ENCODE measurements at regions not wholly inside any gene's neighbourhood (a gene's known extent, or its start where the extent isn't known, plus 50 kb on each side); places are given as distances from the start of the nearest gene placed in this dataset.

DNA sequence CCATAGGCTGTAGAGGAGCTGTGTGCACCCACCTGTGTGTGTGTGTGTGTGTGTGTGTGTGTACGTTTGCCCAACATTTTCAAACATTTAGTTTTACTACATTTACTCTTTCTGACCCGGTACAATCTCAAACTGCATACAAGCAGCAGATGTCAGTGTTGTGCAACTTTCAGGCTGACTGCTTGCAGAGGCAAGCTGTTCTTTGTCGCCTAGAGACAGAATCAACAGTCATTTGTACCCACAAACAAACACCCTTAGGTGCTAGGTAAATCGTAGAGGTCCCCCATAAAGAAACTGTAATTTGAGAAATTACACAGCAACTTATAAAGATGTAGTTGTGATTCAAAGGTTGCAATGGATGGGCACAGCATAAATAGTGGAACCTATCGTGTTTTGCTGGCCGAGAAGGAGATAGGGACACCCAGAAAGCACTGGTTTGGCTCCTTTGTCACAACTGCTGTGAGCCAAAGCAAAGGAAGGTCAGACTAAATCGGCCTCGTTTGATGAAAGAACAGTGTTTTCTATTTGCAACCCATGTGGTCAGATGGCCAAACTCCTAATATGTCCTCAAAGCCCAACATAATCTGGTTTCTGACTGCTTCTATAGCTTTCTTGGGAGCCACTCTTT lies 478.4 kb downstream of the TOX3 start (continued):
- TF ChIP-seq, protein P1, sequence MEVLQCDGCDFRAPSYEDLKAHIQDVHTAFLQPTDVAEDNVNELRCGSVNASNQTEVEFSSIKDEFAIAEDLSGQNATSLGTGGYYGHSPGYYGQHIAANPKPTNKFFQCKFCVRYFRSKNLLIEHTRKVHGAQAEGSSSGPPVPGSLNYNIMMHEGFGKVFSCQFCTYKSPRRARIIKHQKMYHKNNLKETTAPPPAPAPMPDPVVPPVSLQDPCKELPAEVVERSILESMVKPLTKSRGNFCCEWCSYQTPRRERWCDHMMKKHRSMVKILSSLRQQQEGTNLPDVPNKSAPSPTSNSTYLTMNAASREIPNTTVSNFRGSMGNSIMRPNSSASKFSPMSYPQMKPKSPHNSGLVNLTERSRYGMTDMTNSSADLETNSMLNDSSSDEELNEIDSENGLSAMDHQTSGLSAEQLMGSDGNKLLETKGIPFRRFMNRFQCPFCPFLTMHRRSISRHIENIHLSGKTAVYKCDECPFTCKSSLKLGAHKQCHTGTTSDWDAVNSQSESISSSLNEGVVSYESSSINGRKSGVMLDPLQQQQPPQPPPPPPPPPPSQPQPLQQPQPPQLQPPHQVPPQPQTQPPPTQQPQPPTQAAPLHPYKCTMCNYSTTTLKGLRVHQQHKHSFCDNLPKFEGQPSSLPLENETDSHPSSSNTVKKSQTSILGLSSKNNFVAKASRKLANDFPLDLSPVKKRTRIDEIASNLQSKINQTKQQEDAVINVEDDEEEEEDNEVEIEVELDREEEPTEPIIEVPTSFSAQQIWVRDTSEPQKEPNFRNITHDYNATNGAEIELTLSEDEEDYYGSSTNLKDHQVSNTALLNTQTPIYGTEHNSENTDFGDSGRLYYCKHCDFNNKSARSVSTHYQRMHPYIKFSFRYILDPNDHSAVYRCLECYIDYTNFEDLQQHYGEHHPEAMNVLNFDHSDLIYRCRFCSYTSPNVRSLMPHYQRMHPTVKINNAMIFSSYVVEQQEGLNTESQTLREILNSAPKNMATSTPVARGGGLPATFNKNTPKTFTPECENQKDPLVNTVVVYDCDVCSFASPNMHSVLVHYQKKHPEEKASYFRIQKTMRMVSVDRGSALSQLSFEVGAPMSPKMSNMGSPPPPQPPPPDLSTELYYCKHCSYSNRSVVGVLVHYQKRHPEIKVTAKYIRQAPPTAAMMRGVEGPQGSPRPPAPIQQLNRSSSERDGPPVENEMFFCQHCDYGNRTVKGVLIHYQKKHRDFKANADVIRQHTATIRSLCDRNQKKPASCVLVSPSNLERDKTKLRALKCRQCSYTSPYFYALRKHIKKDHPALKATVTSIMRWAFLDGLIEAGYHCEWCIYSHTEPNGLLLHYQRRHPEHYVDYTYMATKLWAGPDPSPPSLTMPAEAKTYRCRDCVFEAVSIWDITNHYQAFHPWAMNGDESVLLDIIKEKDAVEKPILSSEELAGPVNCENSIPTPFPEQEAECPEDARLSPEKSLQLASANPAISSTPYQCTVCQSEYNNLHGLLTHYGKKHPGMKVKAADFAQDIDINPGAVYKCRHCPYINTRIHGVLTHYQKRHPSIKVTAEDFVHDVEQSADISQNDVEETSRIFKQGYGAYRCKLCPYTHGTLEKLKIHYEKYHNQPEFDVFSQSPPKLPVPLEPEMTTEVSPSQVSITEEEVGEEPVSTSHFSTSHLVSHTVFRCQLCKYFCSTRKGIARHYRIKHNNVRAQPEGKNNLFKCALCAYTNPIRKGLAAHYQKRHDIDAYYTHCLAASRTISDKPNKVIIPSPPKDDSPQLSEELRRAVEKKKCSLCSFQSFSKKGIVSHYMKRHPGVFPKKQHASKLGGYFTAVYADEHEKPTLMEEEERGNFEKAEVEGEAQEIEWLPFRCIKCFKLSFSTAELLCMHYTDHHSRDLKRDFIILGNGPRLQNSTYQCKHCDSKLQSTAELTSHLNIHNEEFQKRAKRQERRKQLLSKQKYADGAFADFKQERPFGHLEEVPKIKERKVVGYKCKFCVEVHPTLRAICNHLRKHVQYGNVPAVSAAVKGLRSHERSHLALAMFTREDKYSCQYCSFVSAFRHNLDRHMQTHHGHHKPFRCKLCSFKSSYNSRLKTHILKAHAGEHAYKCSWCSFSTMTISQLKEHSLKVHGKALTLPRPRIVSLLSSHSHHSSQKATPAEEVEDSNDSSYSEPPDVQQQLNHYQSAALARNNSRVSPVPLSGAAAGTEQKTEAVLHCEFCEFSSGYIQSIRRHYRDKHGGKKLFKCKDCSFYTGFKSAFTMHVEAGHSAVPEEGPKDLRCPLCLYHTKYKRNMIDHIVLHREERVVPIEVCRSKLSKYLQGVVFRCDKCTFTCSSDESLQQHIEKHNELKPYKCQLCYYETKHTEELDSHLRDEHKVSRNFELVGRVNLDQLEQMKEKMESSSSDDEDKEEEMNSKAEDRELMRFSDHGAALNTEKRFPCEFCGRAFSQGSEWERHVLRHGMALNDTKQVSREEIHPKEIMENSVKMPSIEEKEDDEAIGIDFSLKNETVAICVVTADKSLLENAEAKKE (CRISPR knock-in tag; IDR thresholded peaks at IDR 0.05), result no peak

DNA sequence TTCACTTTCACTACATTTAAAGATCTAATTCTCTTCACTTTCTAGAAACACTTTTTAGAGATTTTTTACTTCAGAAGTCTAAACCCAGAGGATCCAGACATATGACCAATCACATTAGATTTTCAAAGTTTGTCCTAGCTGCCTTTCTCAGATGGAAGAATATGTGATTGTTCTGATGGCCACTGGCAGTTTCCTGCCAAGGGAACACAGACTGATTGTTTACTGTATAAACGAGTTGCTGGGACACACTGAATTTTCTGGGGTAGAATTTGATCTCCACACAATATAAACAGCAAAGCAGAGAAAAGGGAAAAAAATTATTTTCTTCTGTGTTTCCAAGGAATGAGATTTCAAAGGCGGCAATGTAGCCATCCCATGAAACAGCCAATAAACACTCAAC lies 480.0 kb downstream of the TOX3 start:
- Mint-ChIP-seq H3K9me3 (peaks cover 10% of the 10 kb centered on the region), H3K4me3 (no peak overlapping the region), H3K4me1 (no peaks in the 10 kb centered on the region), H3K36me3 (ENCODE audit: low read depth) (no peaks in the 10 kb centered on the region), H3K27me3 (ENCODE audit: insufficient read depth, low read depth, poor library complexity) (no peaks in the 10 kb centered on the region), H3K27ac (no peak overlapping the region)
- H3K79me2 ChIP-seq (replicated peaks; ENCODE audit: insufficient read depth), result no peaks in the 10 kb centered on the region
- H3K4me3 ChIP-seq, result no peak overlapping the region
- no peaks in the 10 kb centered on the region for H3K4me1 ChIP-seq (ENCODE audit: insufficient read depth)
- DNase-seq (ENCODE audit: low spot score) (no peak), ATAC-seq (no peak)
- no peaks in the 10 kb centered on the region for H3F3A ChIP-seq (replicated peaks; ENCODE audit: low read depth)
- no peaks in the 10 kb centered on the region for H3K36me3 ChIP-seq (ENCODE audit: insufficient read depth)
- no peak overlapping the region for H3K27ac ChIP-seq (ENCODE audit: low read depth)
- no peaks in the 10 kb centered on the region for H3K9me2 ChIP-seq (ENCODE audit: insufficient read depth)
- no peak overlapping the region for H3K4me2 ChIP-seq
- H3K27me3 ChIP-seq (ENCODE audit: insufficient read depth), result no peaks in the 10 kb centered on the region
- H2AFZ ChIP-seq, result no peak overlapping the region
- H4K20me1 ChIP-seq (replicated peaks; ENCODE audit: insufficient read depth), result no peaks in the 10 kb centered on the region
- TF ChIP-seq, protein P2, sequence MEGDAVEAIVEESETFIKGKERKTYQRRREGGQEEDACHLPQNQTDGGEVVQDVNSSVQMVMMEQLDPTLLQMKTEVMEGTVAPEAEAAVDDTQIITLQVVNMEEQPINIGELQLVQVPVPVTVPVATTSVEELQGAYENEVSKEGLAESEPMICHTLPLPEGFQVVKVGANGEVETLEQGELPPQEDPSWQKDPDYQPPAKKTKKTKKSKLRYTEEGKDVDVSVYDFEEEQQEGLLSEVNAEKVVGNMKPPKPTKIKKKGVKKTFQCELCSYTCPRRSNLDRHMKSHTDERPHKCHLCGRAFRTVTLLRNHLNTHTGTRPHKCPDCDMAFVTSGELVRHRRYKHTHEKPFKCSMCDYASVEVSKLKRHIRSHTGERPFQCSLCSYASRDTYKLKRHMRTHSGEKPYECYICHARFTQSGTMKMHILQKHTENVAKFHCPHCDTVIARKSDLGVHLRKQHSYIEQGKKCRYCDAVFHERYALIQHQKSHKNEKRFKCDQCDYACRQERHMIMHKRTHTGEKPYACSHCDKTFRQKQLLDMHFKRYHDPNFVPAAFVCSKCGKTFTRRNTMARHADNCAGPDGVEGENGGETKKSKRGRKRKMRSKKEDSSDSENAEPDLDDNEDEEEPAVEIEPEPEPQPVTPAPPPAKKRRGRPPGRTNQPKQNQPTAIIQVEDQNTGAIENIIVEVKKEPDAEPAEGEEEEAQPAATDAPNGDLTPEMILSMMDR (conservative IDR thresholded peaks at IDR 0.05; ENCODE audit: low read depth in 2 of 2), result no peak
- TF ChIP-seq, protein P3, sequence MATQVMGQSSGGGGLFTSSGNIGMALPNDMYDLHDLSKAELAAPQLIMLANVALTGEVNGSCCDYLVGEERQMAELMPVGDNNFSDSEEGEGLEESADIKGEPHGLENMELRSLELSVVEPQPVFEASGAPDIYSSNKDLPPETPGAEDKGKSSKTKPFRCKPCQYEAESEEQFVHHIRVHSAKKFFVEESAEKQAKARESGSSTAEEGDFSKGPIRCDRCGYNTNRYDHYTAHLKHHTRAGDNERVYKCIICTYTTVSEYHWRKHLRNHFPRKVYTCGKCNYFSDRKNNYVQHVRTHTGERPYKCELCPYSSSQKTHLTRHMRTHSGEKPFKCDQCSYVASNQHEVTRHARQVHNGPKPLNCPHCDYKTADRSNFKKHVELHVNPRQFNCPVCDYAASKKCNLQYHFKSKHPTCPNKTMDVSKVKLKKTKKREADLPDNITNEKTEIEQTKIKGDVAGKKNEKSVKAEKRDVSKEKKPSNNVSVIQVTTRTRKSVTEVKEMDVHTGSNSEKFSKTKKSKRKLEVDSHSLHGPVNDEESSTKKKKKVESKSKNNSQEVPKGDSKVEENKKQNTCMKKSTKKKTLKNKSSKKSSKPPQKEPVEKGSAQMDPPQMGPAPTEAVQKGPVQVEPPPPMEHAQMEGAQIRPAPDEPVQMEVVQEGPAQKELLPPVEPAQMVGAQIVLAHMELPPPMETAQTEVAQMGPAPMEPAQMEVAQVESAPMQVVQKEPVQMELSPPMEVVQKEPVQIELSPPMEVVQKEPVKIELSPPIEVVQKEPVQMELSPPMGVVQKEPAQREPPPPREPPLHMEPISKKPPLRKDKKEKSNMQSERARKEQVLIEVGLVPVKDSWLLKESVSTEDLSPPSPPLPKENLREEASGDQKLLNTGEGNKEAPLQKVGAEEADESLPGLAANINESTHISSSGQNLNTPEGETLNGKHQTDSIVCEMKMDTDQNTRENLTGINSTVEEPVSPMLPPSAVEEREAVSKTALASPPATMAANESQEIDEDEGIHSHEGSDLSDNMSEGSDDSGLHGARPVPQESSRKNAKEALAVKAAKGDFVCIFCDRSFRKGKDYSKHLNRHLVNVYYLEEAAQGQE (IDR thresholded peaks at IDR 0.05; ENCODE audit: unreplicated experiment), result no peak
- TF ChIP-seq CREB1 (CRISPR knock-in tag; IDR thresholded peaks at IDR 0.05; ENCODE audit: low read depth) (no peak), POLR2AphosphoS5 (IDR thresholded peaks at IDR 0.05; ENCODE audit: low read depth) (no peak), ZNF114 (CRISPR knock-in tag; IDR thresholded peaks at IDR 0.05) (no peak), STAT1 (IDR thresholded peaks at IDR 0.05; ENCODE audit: unreplicated experiment) (no peak)
- TF ChIP-seq, protein P4, sequence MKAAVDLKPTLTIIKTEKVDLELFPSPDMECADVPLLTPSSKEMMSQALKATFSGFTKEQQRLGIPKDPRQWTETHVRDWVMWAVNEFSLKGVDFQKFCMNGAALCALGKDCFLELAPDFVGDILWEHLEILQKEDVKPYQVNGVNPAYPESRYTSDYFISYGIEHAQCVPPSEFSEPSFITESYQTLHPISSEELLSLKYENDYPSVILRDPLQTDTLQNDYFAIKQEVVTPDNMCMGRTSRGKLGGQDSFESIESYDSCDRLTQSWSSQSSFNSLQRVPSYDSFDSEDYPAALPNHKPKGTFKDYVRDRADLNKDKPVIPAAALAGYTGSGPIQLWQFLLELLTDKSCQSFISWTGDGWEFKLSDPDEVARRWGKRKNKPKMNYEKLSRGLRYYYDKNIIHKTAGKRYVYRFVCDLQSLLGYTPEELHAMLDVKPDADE (IDR thresholded peaks at IDR 0.05), result no peak
